Keratinocyte (primary cell): ENCODE measurements at regions not wholly inside any gene's neighbourhood (a gene's known extent, or its start where the extent isn't known, plus 50 kb on each side); places are given as distances from the start of the nearest gene placed in this dataset.

ENCODE experiments used
- EZH2 ChIP-seq: IDR thresholded peaks from one replicate; pipeline ENCODE4 v1.6.1; 2012; ENCODE audit warnings: inconsistent platforms, mild to moderate bottlenecking, low read length, moderate library complexity
- TF ChIP-seq, protein P1 (sequence below), 3 experiments: IDR thresholded peaks in 1 of 3; conservative IDR thresholded peaks in 1 of 3; optimal IDR thresholded peaks in 1 of 3; 2 replicates in 2 of 3; 3 replicates in 1 of 3; pipeline versions ENCODE3 to v1.5.1; 2011; ENCODE audit warnings: low read length in 3 of 3, mild to moderate bottlenecking in 3 of 3, moderate library complexity in 2 of 3, control low read depth in 1 of 3, inconsistent platforms in 1 of 3; ENCODE audit not compliant: insufficient read depth in 2 of 3; ENCODE audit errors: extremely low read depth in 1 of 3

DNA sequence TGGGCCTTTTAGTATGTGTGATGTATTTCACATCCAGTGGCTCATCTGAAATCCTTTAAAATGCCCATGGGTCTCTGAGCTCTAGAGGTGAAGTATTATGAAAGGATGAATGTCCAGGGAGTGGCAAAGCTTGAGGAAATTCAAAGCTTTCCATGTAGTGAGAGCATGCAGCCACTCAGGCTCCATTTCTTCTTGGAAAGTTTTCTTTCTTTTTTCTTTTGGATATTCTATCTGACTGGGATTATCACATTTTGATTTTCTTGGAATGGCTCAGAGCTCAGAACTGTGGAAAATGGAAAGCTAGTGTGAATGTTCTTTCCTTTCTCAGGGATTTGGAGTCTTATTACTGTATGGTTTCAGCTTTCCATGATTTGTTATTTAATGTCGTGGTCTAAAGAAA lies 397.4 kb downstream of the CD109 start:
- no peak for TF ChIP-seq EZH2
- TF ChIP-seq, protein P1, sequence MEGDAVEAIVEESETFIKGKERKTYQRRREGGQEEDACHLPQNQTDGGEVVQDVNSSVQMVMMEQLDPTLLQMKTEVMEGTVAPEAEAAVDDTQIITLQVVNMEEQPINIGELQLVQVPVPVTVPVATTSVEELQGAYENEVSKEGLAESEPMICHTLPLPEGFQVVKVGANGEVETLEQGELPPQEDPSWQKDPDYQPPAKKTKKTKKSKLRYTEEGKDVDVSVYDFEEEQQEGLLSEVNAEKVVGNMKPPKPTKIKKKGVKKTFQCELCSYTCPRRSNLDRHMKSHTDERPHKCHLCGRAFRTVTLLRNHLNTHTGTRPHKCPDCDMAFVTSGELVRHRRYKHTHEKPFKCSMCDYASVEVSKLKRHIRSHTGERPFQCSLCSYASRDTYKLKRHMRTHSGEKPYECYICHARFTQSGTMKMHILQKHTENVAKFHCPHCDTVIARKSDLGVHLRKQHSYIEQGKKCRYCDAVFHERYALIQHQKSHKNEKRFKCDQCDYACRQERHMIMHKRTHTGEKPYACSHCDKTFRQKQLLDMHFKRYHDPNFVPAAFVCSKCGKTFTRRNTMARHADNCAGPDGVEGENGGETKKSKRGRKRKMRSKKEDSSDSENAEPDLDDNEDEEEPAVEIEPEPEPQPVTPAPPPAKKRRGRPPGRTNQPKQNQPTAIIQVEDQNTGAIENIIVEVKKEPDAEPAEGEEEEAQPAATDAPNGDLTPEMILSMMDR (optimal IDR thresholded peaks at IDR 0.05 in 1 of 3, IDR thresholded peaks at IDR 0.05 in 1 of 3, conservative IDR thresholded peaks at IDR 0.05 in 1 of 3; ENCODE audit: extremely low read depth in 1 of 3, insufficient read depth in 2 of 3, low read length in 3 of 3), result no peak
